GM21447 (cell line): ENCODE measurements at regions not wholly inside any gene's neighbourhood (a gene's known extent, or its start where the extent isn't known, plus 50 kb on each side); places are given as distances from the start of the nearest gene placed in this dataset.
"Not testable (repeated sequence)": the region's sequence is repeated elsewhere in the genome, so short reads cannot be mapped to it uniquely, and the experiment has no call there.

ENCODE experiments used
- ATAC-seq: cut with Tn5 transposase; IDR thresholded peaks from one replicate; pipeline ENCODE4 v1.9.1; 2021; ENCODE audit not compliant: unreplicated experiment

GRCh38 chr11:67877316-67877715, 126.6 kb downstream of the UNC93B1 start:
- not testable (repeated sequence) for ATAC-seq

- ATAC-seq: not testable (repeated sequence)
These were observed 130.7 kb downstream of the UNC93B1 start for GRCh38 chr11:67873223-67873622.

- not testable (repeated sequence) for ATAC-seq
These were observed 132.7 kb downstream of the UNC93B1 start for GRCh38 chr11:67871168-67871567.

- not testable (repeated sequence) for ATAC-seq
These were observed 141.0 kb downstream of the UNC93B1 start for GRCh38 chr11:67862896-67863295.

- ATAC-seq: not testable (repeated sequence)
These were observed 144.3 kb downstream of the UNC93B1 start for GRCh38 chr11:67859513-67860161.

GRCh38 chr11:67850747-67851146, 153.2 kb downstream of the UNC93B1 start:
- not testable (repeated sequence) for ATAC-seq

- not testable (repeated sequence) for ATAC-seq
These were observed 154.1 kb downstream of the UNC93B1 start for GRCh38 chr11:67849766-67850165.

- ATAC-seq: not testable (repeated sequence)
These were observed 155.7 kb downstream of the UNC93B1 start for GRCh38 chr11:67847896-67848875.

- ATAC-seq: not testable (repeated sequence)
These were observed 157.6 kb downstream of the UNC93B1 start for GRCh38 chr11:67846303-67846702.

GRCh38 chr11:67845296-67845695, 158.6 kb downstream of the UNC93B1 start:
- ATAC-seq: not testable (repeated sequence)

GRCh38 chr11:67840599-67840998, 163.3 kb downstream of the UNC93B1 start:
- ATAC-seq: not testable (repeated sequence)

GRCh38 chr11:67830152-67830551, 155.7 kb upstream of the ALDH3B2 start:
- ATAC-seq: not testable (repeated sequence)

GRCh38 chr11:67826951-67827296, 152.5 kb upstream of the ALDH3B2 start:
- ATAC-seq: not testable (repeated sequence)

- not testable (repeated sequence) for ATAC-seq
These were observed 151.9 kb upstream of the ALDH3B2 start for GRCh38 chr11:67826028-67826950.

GRCh38 chr11:67824861-67825260, 150.4 kb upstream of the ALDH3B2 start:
- not testable (repeated sequence) for ATAC-seq

- ATAC-seq: no peak
These were observed 145.7 kb upstream of the ALDH3B2 start for GRCh38 chr11:67820081-67820480.

GRCh38 chr11:67817558-67817957, 143.1 kb upstream of the ALDH3B2 start:
- not testable (repeated sequence) for ATAC-seq

GRCh38 chr11:67809301-67809700, 134.9 kb upstream of the ALDH3B2 start:
- ATAC-seq: not testable (repeated sequence)

GRCh38 chr11:67807896-67808295, 133.5 kb upstream of the ALDH3B2 start:
- not testable (repeated sequence) for ATAC-seq

GRCh38 chr11:67806728-67807235, 132.4 kb upstream of the ALDH3B2 start:
- ATAC-seq: not testable (repeated sequence)
